Bronchial epithelial cell (primary cell): ENCODE measurements at regions not wholly inside any gene's neighbourhood (a gene's known extent, or its start where the extent isn't known, plus 50 kb on each side); places are given as distances from the start of the nearest gene placed in this dataset.

Source experiments
- DNase-seq: peaks from one replicate; pipeline ENCODE4 v3.0.0-alpha.2; 2010; ENCODE audit warnings: low read depth
- FAIRE-seq: peaks from 2 replicates; lab custom pipeline; 2011; peaks lifted over from hg19 to GRCh38; lab: Jason Lieb, UNC
- H3K27me3 ChIP-seq: 2 replicates; pipeline ENCODE4 v1.5.1; 2011; ENCODE audit warnings: low read length; ENCODE audit not compliant: control insufficient read depth, insufficient read depth
- H3K36me3 ChIP-seq: 2 replicates; pipeline ENCODE4 v1.5.1; 2011; ENCODE audit warnings: low read length; ENCODE audit not compliant: control insufficient read depth, insufficient read depth
- H3K4me3 ChIP-seq: 2 replicates; pipeline ENCODE4 v1.5.1; 2011; ENCODE audit warnings: mild to moderate bottlenecking, low read depth, low read length, control low read depth
- CTCF ChIP-seq: IDR thresholded peaks from 2 replicates; pipeline ENCODE4 v1.5.1; 2011; ENCODE audit warnings: mild to moderate bottlenecking, moderate library complexity, low read length, control low read depth, inconsistent platforms; ENCODE audit not compliant: insufficient read depth, severe bottlenecking

- Histone ChIP-seq H3K27me3 (peaks cover 40% of the 10 kb centered on the region), H3K4me3 (no peak overlapping the region), H3K36me3 (no peaks in the 10 kb centered on the region)
- no peak for FAIRE-seq
- peak; percentile 81 for TF ChIP-seq CTCF
- peak; percentile 52 for DNase-seq
These were observed 296.3 kb downstream of the UACA start for GRCh38 chr15:70466895-70467529.

GRCh38 chr15:70466305-70466704 lies 297.1 kb downstream of the UACA start:
- TF ChIP-seq CTCF: no peak
- FAIRE-seq (no peak), DNase-seq (no peak)

GRCh38 chr15:70465812-70466211 lies 297.5 kb downstream of the UACA start:
- no peak for FAIRE-seq

More at GRCh38 chr15:70466305-70466704, 297.1 kb downstream of the UACA start:
- H3K4me3 ChIP-seq: no peak overlapping the region
- no peaks in the 10 kb centered on the region for H3K36me3 ChIP-seq
- peaks cover 40% of the 10 kb centered on the region for H3K27me3 ChIP-seq

GRCh38 chr15:70463453-70463834 lies 299.9 kb downstream of the UACA start:
- H3K4me3 ChIP-seq: no peak overlapping the region
- no peak for TF ChIP-seq CTCF
- no peak for FAIRE-seq
- H3K36me3 ChIP-seq: no peaks in the 10 kb centered on the region
- H3K27me3 ChIP-seq: peaks cover 27% of the 10 kb centered on the region
- DNase-seq: no peak

More at GRCh38 chr15:70465812-70466211, 297.5 kb downstream of the UACA start:
- no peak overlapping the region for H3K4me3 ChIP-seq
- no peak for DNase-seq
- H3K36me3 ChIP-seq: no peaks in the 10 kb centered on the region
- TF ChIP-seq CTCF: no peak
- peaks cover 40% of the 10 kb centered on the region for H3K27me3 ChIP-seq

GRCh38 chr15:70461992-70462391 lies 301.4 kb downstream of the UACA start:
- Histone ChIP-seq H3K4me3 (no peak overlapping the region), H3K36me3 (no peaks in the 10 kb centered on the region), H3K27me3 (peaks cover 27% of the 10 kb centered on the region)
- DNase-seq (no peak), FAIRE-seq (no peak)
- no peak for TF ChIP-seq CTCF

GRCh38 chr15:70461017-70461416 lies 302.3 kb downstream of the UACA start:
- no peak for FAIRE-seq
- H3K4me3 ChIP-seq: no peak overlapping the region

More at GRCh38 chr15:70461017-70461416, 302.3 kb downstream of the UACA start:
- peaks cover 24% of the 10 kb centered on the region for H3K27me3 ChIP-seq
- no peaks in the 10 kb centered on the region for H3K36me3 ChIP-seq
- DNase-seq: no peak
- TF ChIP-seq CTCF: no peak
